ENCODE measurements at regions not wholly inside any gene's neighbourhood (a gene's known extent, or its start where the extent isn't known, plus 50 kb on each side); places are given as distances from the start of the nearest gene placed in this dataset.

DNA sequence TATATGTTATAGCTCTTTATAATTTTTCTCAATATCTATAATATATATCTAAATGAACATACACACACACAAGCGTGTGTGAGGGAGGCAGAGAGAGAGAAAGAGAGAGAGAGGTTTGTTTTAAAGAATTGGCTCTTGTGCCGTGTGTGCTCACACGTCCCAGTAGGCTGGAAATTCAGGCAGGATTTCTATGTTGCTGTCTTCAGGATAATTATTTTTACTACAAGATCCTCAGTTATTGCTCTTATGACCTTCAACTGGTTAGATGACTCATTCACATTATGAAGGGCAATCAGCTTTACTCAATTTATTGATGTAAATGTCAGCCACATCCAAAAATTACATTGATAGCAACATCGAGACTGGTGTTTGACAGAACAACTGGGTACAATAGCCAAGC, 1520.7 kb upstream of the PCDH7 start:
- Mint-ChIP-seq H3K36me3 (ENCODE audit: low read depth) (no peaks in the 10 kb centered on the region), H3K4me1 (ENCODE audit: low read depth) (no peaks in the 10 kb centered on the region), H3K27ac (no peak overlapping the region), H3K4me3 (no peak overlapping the region), H3K9me3 (peaks cover 6% of the 10 kb centered on the region), H3K27me3 (no peaks in the 10 kb centered on the region)
- no peak overlapping the region for H3K4me3 ChIP-seq (ENCODE audit: low read length)
- H3K27me3 ChIP-seq (ENCODE audit: control insufficient read depth in 1 of 2, insufficient read depth in 2 of 2, low read length in 2 of 2), result no peaks in the 10 kb centered on the region
- no peak for ATAC-seq (ENCODE audit: poor library complexity)
- intact Hi-C loops (cut with DNase I, micrococcal nuclease), result no loop called here
- H3K27ac ChIP-seq (ENCODE audit: low read depth in 1 of 2, low read length in 2 of 2), result no peak overlapping the region
- H3K36me3 ChIP-seq (ENCODE audit: insufficient read depth, low read length), result no peaks in the 10 kb centered on the region
- H3K9me3 ChIP-seq (ENCODE audit: control insufficient read depth in 1 of 2, insufficient read depth in 1 of 2, low read length in 2 of 2), result no peaks in the 10 kb centered on the region
- ChIA-PET POLR2A (no interaction called here), CTCF (no interaction called here)
- no peak for DNase-seq
- TF ChIP-seq, protein P1, sequence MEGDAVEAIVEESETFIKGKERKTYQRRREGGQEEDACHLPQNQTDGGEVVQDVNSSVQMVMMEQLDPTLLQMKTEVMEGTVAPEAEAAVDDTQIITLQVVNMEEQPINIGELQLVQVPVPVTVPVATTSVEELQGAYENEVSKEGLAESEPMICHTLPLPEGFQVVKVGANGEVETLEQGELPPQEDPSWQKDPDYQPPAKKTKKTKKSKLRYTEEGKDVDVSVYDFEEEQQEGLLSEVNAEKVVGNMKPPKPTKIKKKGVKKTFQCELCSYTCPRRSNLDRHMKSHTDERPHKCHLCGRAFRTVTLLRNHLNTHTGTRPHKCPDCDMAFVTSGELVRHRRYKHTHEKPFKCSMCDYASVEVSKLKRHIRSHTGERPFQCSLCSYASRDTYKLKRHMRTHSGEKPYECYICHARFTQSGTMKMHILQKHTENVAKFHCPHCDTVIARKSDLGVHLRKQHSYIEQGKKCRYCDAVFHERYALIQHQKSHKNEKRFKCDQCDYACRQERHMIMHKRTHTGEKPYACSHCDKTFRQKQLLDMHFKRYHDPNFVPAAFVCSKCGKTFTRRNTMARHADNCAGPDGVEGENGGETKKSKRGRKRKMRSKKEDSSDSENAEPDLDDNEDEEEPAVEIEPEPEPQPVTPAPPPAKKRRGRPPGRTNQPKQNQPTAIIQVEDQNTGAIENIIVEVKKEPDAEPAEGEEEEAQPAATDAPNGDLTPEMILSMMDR (IDR thresholded peaks at IDR 0.05), result no peak
- no peaks in the 10 kb centered on the region for H3K4me1 ChIP-seq (ENCODE audit: insufficient read depth, low read length)

DNA sequence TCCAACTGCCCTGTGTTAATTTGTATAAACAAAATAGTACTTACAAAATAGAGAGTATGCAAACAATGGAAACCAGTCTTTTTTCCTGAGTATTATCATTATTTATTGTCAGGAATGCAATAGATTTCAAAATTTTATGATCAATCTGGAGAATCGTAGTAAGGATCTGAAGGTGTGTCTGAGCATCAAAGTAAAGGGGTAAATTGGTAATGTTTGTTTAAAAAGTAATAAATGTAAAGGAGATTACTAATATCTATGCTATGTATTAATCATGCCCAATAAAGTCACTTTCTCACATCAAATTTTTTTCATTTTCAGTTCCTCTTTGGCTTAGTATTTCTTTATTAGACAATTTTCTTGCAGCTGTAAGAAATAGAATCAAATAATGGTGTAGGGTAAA, 1507.1 kb upstream of the PCDH7 start:
- POLR2A ChIA-PET, result no interaction called here
- ATAC-seq (ENCODE audit: poor library complexity) (no peak), DNase-seq (no peak)
- no peak overlapping the region for H3K27ac Mint-ChIP-seq
- H3K4me3 ChIP-seq (ENCODE audit: low read length), result no peak overlapping the region
- H3K9me3 ChIP-seq (ENCODE audit: control insufficient read depth in 1 of 2, insufficient read depth in 1 of 2, low read length in 2 of 2), result peaks cover 4 to 8% of the 10 kb centered on the region in 2 experiments
- H3K36me3 Mint-ChIP-seq (ENCODE audit: low read depth), result no peaks in the 10 kb centered on the region
- no peaks in the 10 kb centered on the region for H3K27me3 Mint-ChIP-seq
- intact Hi-C loops (cut with DNase I, micrococcal nuclease), result no loop called here
- H3K4me3 Mint-ChIP-seq, result no peak overlapping the region
- TF ChIP-seq, protein P1 (IDR thresholded peaks at IDR 0.05), result no peak
- no peaks in the 10 kb centered on the region for H3K27me3 ChIP-seq (ENCODE audit: control insufficient read depth in 1 of 2, insufficient read depth in 2 of 2, low read length in 2 of 2)
- no peaks in the 10 kb centered on the region for H3K4me1 ChIP-seq (ENCODE audit: insufficient read depth, low read length)
- H3K4me1 Mint-ChIP-seq (ENCODE audit: low read depth), result no peaks in the 10 kb centered on the region
- H3K27ac ChIP-seq (ENCODE audit: low read depth in 1 of 2, low read length in 2 of 2), result no peak overlapping the region
- CTCF ChIA-PET, result no interaction called here
- H3K36me3 ChIP-seq (ENCODE audit: insufficient read depth, low read length), result no peaks in the 10 kb centered on the region
- H3K9me3 Mint-ChIP-seq, result peaks cover 6% of the 10 kb centered on the region

DNA sequence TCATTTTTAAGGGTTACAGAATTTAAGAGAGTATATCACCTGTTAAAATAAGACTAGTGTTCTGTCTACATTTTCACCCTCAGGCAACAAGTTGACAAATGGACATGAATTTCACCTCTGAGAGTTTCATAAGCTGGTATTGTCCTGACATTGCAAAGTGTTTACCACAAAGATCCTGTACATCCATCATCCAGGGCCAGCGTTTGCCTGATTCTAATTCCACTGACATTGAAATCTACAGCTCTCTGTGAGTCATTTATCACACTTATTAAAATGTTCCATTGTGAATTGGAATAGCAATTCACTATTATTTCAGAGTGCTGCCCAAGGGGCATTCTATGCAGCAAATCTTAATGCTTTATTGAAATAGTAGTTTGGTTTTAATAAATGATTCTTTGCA, 1499.4 kb upstream of the PCDH7 start:
- no peaks in the 10 kb centered on the region for H3K4me1 ChIP-seq (ENCODE audit: insufficient read depth, low read length)
- no peaks in the 10 kb centered on the region for H3K36me3 Mint-ChIP-seq (ENCODE audit: low read depth)
- intact Hi-C loops (cut with DNase I, micrococcal nuclease), result no loop called here
- H3K4me3 ChIP-seq (ENCODE audit: low read length), result no peak overlapping the region
- H3K27me3 ChIP-seq (ENCODE audit: control insufficient read depth in 1 of 2, insufficient read depth in 2 of 2, low read length in 2 of 2), result no peaks in the 10 kb centered on the region
- no peaks in the 10 kb centered on the region for H3K4me1 Mint-ChIP-seq (ENCODE audit: low read depth)
- ATAC-seq (ENCODE audit: poor library complexity), result no peak
- H3K27ac ChIP-seq (ENCODE audit: low read depth in 1 of 2, low read length in 2 of 2), result no peak overlapping the region
- no peak for DNase-seq
- CTCF ChIA-PET, result no interaction called here
- peaks cover 4 to 8% of the 10 kb centered on the region in 2 experiments for H3K9me3 ChIP-seq (ENCODE audit: control insufficient read depth in 1 of 2, insufficient read depth in 1 of 2, low read length in 2 of 2)
- TF ChIP-seq, protein P1 (IDR thresholded peaks at IDR 0.05), result no peak
- H3K4me3 Mint-ChIP-seq, result no peak overlapping the region
- H3K9me3 Mint-ChIP-seq, result peaks cover 7% of the 10 kb centered on the region
- no peaks in the 10 kb centered on the region for H3K27me3 Mint-ChIP-seq
- no peak overlapping the region for H3K27ac Mint-ChIP-seq
- H3K36me3 ChIP-seq (ENCODE audit: insufficient read depth, low read length), result no peaks in the 10 kb centered on the region
- POLR2A ChIA-PET, result no interaction called here

Data from CD4-positive, alpha-beta T cell (primary cell).